GM21717 (cell line): ENCODE measurements at regions not wholly inside any gene's neighbourhood (a gene's known extent, or its start where the extent isn't known, plus 50 kb on each side); places are given as distances from the start of the nearest gene placed in this dataset.

ENCODE experiments used
- ATAC-seq: cut with Tn5 transposase; IDR thresholded peaks from one replicate; pipeline ENCODE4 v1.9.1; 2021; ENCODE audit warnings: mild to moderate bottlenecking, moderate library complexity; ENCODE audit not compliant: unreplicated experiment

DNA sequence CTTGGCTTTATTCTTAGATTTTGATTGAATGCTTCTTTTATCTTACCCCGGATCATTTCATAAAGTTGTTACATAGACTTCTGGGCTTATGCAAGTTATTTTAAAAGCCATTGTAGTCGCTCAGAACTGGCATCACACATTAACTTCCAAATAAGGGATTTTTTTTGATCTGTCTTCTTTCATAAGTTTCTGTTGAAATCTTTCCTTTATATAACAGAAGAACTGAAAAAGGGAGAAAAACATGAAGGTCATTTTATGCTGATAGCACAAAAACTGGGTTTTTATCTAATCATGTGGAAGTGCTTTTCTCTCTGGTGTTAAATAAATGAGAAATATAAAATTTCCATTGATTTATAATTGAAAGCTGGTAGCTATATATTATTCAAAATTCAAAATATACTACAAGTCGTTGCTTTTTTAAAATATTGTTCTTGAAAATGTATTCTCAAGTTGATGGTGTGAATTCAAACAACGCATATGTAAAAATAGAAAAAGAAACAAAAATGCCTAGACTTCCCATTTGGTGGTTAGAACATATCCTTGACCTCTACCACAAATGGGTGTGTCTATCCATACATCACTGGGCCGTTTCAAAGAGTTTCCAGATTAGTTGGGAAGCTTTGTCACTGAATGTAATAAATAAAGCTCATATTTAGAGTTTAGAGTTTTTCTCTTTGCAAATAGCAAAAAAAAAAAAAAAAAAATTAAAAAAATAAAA is 258.3 kb upstream of the ZPLD1 start:
- ATAC-seq, result no peak

DNA sequence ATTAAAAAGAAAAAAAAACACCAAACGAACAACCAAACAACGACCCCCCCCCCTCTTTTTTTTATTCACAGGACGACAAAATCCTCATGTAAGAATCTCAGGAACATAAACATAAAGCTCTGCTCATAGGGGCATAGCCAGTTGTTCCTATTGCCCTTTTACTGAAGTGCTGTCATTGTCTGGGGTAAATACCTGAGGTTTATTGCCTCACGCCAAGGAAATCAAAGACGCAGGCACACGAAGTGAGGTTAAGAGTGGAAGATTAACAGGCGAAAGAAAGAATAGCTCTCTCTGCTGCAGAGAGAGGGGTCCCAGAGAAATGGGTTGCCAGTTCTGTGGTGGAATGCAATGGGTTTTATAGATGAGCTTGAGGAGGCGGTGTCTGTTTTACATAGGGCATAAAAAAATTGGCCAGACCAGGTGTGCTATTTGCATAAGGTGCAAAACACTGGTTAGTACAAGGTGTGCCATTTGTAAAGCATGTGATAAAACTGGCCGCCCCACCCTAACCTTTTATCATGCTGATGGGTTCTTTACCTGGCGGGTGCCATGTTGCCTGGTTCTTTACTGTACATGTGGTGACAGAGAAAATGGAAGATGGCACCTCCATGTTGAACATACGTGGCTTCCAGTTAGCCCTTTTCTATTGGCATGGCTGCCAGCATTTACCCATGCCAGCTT is 257.6 kb upstream of the ZPLD1 start:
- no peak for ATAC-seq

DNA sequence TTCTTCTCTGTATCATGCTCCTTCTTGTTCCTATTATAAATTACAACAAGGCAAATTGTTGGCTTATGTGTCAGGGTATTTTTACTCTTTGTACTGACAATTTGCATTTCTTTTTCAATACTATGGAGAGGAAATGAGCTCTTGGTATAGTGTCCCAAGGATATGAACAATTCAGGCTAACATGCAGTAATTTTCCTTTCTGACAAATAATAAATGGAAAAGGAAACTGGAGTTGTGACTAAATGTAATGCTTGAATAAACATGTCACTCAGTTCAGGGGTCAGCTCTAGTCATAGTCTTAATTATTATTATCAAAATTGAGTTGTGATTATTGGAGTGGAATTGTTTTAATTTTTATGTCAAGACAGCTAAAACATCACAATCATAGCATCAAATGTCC is 256.0 kb upstream of the ZPLD1 start:
- no peak for ATAC-seq

DNA sequence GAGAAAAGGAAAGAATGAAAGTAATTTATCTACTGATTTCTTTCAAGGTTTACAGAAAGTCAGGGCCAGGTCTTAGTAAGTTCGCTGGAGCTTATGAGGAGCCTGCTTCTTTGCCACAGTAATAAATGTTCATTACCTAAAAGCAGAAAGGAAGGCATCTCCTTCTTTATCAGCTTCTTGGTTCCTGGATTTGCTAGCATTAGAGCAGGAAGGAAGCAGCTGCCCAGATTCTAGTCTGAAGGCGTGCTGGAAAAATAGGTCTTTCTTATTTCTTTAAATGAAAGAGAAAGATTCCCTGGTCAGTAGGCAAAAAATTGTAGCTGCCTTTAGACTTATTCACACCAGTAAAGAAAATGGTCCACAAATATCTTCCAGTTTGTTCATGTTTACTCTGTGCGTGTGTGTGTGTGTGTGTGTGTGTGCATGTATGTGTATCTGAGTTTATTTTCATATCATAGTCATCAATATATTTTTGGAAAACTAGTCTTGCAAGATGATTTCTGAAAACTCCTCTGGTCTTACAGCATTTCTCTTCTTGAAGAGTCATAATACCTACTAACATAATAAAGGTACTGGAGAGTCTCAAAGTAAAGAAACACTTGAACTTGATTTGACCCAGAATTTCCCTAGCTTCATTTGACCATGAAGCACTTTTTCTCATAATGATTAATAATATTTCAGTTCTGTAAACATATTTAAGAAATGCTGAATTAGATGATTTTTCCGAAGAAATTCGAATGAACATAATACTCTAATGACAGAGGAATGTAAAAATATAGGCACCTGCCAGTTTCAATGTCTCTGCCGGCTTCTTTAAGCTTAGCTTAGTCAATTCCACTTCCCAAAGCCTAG is 255.3 kb upstream of the ZPLD1 start:
- ATAC-seq, result no peak

DNA sequence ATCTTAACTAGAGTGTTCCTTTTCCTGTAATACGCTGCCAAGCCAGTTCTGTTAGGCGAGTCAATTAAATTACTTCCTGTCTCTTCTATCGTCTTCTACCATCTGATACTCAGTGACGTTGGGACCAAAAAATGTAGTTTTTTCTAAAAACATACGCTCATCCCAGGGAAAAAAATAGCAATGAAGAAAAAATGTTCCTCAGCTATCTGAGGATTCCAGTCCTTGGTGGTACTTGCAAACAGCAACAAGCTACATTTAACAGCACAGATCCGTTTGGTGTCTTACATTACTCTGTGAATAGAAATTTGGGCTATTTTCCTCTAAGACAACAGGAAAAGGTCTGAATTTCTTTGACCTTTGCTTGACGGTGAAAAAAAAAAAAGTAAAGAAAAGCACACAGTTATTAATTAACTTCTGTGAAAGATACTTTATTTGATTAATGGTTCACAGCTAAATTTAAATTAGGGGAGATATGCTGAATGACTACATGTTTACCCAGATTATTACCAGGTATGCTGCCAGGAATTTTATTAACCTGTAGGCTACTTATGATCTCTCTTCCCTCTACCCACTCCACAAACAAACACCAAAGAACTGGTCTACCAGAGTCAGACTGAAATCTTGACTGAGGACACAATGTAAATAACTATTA is 254.4 kb upstream of the ZPLD1 start:
- ATAC-seq, result no peak

DNA sequence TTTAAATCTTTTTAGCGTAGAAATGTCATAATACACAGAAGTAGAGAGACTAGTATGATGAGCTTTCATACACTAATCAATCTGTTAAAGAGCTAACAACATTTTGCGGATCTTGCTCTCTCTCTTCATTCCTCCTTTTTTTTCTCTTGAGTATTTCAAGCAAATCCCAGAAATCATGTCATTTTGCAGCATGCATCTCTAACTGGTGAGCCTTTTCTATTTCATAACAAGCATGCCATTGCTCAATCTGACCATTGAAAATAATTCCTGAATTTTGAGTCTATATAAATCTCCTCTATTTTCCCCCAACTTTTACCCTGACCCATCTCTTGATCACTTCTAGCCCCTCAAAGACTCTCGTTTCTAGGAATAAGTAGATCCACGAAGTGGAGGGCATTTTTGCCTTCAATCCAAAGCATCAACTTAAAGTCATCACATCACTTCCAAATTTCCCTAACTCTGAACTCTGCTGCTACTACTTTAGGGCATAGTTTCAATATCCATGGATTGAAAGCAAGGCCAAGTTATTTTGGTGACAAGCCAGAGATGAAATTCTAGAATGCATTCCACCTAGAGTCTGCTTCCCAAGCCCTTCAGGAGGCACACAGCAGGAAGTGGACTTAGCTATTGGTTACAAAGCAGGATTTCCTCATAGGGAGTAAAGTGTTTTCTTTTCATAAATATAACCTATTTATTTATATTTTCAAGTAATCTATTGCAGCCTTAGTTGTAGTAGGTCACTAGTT is 253.5 kb upstream of the ZPLD1 start:
- no peak for ATAC-seq

DNA sequence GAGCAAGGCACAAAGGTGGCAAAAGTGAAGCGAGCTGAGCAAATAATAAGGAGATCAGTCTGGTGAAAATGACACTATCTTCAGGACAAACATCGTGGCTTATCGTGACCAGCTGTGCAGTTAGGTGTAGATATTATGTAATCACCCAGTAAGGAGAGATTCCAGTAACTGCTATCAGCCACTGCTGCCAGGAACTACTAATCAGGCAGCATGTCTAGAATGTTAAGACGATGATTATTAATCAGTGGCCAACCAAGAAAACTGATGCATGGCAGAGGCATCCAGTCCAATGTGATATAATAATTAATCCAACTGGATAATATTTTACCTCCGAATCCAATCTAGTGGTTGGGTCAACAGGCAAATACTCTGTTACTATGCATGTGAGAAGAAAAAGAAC is 252.7 kb upstream of the ZPLD1 start:
- no peak for ATAC-seq

DNA sequence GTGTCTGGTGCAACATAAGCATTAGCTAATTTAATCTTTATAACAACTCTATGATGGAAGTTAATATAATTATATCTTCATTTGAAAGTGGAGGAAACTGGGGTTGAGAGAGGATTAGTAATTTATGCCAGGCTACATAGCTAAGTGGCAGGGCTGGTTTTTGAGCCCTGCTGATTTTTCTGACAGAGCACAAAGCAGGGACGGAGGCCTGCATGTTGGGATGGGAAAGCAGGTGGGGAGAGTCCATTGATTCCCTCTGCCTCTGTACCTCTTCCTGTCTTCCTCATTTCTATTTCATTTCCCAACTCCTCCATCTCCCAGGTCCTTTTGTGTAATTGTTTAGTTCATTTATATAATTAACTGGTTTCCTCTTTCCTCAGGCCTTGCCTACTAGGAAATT is 251.6 kb upstream of the ZPLD1 start:
- no peak for ATAC-seq

DNA sequence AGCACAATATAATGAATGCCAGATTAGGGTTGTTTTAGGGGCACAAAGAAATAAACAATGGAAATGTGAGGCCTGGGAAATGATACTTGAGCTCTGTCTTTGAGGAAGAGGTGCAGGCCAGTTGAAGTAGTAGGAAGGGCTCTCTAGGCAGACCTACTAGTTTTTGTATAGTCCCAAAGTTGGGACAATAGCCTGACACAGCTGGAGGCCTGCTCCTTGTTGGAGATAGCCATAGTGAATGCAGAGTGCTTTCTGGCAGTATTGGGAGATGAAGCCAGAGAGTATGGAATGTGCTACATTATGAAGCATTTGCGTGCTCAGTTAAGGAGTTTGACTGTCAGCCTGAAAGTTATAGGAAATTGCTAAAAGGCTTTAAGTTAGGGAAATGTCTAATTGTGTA is 251.2 kb upstream of the ZPLD1 start:
- ATAC-seq, result no peak

DNA sequence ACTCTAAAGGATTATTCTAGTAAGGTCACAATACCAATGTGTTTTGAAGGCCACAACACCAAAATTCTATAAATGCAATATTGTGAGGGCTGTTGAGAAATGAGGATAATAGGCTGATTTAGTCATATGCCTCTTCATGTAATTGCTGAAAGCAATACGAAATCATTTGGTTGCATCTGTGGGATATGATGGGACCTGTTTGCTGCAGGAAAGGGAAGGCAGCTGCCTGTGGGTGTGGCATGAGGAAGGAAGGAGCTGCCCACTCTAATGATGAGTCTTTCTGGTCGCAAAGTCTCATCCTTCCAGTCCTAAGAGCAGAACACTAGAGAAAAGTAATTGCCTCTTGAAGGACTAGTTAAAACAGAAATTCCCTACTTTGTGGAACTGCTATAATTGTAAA is 245.3 kb upstream of the ZPLD1 start:
- no peak for ATAC-seq

DNA sequence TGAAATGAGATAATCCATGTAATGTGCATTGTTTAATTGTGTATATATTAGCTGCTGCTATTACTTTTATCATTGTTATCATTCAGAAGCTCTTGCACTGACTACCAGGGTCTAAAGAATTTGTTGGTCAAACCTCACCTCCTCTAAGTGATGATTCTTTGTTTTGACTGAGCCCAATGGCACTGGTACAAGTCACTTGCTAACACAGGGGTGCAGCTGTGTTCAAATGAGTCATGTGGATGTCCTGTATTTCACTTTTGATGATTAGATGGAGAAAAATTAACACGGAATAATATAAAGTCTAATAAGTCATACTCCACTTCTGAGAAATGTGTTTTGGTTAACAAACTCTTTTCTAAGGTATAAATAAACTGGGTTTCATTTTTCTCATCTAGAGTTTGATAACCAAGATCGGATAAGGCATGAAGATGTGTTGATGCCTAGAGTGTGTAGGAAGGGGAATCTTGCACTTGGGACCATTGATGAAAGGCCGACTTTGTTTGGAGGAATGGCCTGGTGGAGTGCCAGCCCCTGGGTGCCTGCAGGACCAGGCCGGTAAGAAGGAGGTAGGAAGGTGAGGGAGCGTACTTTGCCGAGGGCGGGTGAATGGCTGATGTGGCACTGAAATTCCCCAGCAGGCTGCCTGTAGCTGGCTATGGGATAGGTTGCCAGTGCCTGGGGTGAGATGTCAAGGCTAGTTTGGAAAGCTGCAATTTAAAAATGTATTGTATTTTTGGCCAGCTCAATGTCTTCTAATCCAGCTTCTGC is 244.7 kb upstream of the ZPLD1 start:
- no peak for ATAC-seq

DNA sequence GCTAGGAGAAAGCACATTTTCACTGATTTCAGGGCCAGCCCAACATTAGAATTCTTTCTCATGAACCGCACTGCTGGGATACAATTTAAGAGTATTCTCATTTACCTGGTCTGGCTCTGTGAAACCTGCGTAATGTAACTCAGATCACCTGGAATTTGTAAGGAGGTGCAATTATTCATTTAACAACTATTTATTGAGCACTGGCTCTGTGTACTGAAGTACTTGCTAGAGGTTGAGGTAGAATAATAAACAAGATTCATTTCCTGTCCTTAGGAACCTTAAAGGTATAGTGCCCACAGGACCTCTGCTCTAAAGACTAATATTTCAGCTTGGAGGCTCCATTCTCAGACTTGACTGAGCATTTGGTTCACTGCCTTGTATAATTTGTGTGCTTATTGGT is 242.2 kb upstream of the ZPLD1 start:
- no peak for ATAC-seq

DNA sequence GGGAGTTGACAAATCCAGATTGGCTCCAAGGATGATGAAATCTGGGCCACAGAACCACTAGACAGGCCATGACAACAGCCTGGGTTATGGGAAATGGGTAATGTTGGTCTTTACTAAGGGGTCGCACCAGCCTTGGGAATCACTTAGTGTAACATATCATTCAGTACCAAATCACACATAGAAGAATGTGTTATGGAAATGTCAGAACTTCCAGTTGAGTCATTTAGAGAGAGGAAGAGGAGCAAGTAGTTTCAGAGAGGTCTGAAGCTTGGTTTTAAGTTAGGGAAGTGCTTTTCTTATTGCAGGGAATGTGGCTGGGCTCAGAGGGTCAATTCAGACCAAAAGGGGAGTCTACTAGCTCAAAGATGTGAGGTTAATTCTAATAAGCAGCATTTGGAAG is 241.6 kb upstream of the ZPLD1 start:
- no peak for ATAC-seq

DNA sequence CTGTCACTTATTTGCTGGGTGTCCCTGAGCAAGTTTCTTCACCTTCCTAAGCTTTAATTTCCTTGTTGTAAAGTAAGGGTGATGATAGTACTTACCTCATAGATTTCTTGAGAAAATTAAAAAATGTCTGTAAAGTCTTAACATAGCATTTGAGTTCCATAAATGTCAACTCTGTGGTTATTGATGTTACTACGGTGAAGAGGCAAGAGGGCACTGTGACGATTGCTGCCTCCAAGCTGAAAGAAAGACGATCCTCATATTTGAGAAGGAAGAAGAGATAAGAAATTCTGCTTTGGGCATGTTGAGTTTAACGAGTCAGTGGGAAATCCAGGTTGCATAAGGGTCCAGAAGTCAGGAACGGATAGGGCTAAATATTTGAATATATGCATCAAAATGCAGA is 240.8 kb upstream of the ZPLD1 start:
- ATAC-seq, result no peak

DNA sequence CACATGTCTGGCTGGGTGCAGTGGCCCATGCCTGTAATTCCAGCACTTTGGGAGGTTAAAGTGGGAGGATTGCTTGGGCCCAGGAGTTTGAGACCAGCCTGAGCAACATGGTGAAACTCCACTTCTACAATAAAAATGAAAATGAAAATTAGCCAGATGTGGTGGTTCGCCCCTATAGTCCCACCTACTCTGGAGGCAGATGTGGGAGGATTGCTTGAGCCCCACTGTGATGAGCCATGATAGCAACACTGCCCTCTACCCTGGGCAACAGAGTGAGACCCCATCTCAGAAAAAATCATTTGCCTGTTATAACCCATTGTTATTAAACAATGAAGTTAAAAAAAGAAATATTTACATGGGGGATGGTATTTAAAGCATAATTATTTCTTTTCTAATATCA is 240.1 kb upstream of the ZPLD1 start:
- no peak for ATAC-seq

DNA sequence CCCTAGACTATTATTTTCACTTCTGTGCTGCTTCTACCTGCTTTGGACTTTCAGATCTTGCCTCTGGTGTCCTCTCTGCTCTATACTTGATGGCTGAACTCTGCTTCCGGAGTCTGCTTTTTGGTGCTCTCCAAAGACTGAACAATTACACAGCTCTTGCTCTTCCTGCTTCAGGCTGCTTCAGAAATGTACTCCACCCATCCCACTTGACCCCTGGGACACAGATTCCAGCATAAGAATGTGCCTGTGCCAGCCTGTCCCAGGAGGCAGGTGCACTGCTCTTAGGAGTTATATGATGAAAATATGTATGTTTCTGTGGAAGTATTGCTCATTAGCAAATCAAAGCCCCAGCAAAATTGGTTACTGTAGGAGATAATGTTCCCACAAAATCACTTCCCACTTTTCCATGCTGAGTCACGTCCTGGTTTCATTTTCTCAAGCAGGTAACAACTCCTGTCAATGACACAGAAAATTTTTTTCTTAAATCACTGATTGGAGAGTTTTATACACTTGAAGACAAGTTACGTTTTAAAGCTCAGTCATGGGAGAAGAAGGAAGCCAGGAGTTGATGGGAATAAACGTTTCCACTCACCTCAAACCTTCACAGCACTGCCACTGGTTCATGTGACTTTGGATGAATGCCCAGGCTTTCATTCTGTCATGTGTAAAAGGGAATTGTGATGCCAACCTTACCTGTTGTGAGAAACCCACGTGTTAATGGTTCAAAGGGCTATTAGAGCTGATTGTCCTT is 239.4 kb upstream of the ZPLD1 start:
- no peak for ATAC-seq

DNA sequence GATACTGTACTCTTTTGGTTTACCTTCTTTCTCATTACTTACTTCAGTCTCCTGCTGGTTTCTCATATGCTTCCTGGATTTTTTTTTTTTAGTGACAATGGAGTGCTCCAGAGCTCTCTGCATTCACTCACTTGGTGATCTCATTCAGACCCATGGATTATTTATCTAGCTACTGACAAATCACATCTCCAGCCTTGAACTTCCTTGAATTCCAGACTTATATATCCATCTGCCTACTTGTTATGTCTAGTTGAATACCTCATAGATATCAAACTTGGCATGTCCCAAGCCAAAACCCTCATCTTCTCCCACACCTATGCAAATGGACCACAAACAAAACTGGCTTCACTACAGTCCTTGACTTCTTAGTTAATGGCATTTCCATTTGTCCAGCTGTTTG is 234.7 kb upstream of the ZPLD1 start:
- no peak for ATAC-seq

DNA sequence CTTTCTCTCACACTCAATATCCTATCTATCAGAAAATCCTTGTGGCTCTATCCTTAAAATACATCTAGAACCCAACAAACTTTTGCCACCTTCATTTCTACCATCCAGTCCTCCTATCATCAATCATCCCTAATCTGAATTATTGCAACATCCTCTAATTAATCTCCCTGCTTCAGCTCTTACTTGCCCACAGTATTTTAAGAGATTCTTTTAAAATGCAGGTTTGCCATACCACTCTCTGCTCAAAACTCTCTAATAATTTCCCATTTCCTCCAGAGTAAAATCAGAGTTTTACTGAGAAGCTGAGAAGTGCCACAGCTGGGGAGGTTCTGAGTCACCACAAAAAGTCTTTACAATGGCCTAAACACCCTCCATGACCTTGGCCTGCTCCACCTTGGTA is 234.3 kb upstream of the ZPLD1 start:
- no peak for ATAC-seq

DNA sequence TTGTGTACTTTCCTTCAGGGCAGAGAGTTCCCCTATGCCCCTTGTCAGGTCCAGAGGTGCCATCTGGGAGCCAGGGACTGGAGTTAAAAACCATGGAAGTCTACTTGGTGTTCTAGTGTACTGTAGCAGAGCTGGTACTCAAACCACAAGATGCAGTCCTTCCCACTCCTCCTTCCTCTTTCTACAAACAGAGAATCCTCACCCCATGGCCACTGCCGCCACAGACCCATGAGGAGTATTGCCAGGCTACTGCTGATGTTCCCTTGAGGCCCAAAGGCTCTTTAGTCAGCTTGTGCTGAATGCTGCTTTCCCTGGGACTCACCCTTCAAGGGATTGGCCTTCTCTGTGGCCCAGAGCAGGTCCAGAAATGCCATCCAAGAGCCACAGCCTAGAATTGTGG is 229.2 kb upstream of the ZPLD1 start:
- ATAC-seq, result no peak
